GM23338 (cell line): ENCODE measurements at regions not wholly inside any gene's neighbourhood (a gene's known extent, or its start where the extent isn't known, plus 50 kb on each side); places are given as distances from the start of the nearest gene placed in this dataset.

Experiments
- ATAC-seq: fragments of 200-7000 bp; cut with Tn5 transposase; 3 replicates; pipeline ENCODE4 v1.9.1; 2020
- DNase-seq: peaks from one replicate; pipeline ENCODE4 v3.0.0-alpha.2; 2015; ENCODE audit warnings: low spot score
- H2AFZ ChIP-seq: fragments of 200-600 bp; sonication (generic); 2 replicates; pipeline ENCODE4 v1.8.0; 2016; ENCODE audit warnings: antibody characterized with exemption, mild to moderate bottlenecking, moderate library complexity
- H3F3A ChIP-seq: fragments of 200-600 bp; sonication (generic); replicated peaks from 2 replicates; pipeline ENCODE4 v1.8.0; 2017; ENCODE audit warnings: antibody characterized with exemption, mixed run types, low read depth
- H3K27ac ChIP-seq: fragments of 200-600 bp; sonication (generic); 2 replicates; pipeline ENCODE4 v1.6.1; 2016; ENCODE audit warnings: low read depth
- H3K27me3 ChIP-seq: fragments of 200-600 bp; sonication (generic); 2 replicates; pipeline ENCODE4 v1.8.0; 2016; ENCODE audit warnings: mild to moderate bottlenecking, mixed run types, moderate library complexity; ENCODE audit not compliant: insufficient read depth
- H3K36me3 ChIP-seq: fragments of 200-600 bp; sonication (generic); 2 replicates; pipeline ENCODE4 v1.8.0; 2016; ENCODE audit warnings: mild to moderate bottlenecking; ENCODE audit not compliant: insufficient read depth
- H3K4me1 ChIP-seq: fragments of 200-600 bp; sonication (generic); 2 replicates; pipeline ENCODE4 v1.8.0; 2016; ENCODE audit warnings: mild to moderate bottlenecking, moderate library complexity; ENCODE audit not compliant: insufficient read depth
- H3K4me2 ChIP-seq: fragments of 200-600 bp; sonication (generic); 2 replicates; pipeline ENCODE4 v1.7.1; 2017; ENCODE audit warnings: mixed run types
- H3K4me3 ChIP-seq: fragments of 200-600 bp; sonication (generic); 2 replicates; pipeline ENCODE4 v1.6.1; 2016; ENCODE audit warnings: mixed run types
- H3K79me2 ChIP-seq: fragments of 200-600 bp; sonication (generic); replicated peaks from 2 replicates; pipeline ENCODE4 v1.8.0; 2017; ENCODE audit warnings: mild to moderate bottlenecking; ENCODE audit not compliant: insufficient read depth
- H3K9me2 ChIP-seq: fragments of 200-600 bp; sonication (generic); 2 replicates; pipeline ENCODE4 v1.8.0; 2017; ENCODE audit not compliant: insufficient read depth
- H4K20me1 ChIP-seq: fragments of 200-600 bp; sonication (generic); replicated peaks from 2 replicates; pipeline ENCODE4 v1.8.0; 2017; ENCODE audit warnings: mild to moderate bottlenecking; ENCODE audit not compliant: insufficient read depth
- H3K27ac Mint-ChIP-seq: 2 replicates; pipeline ENCODE4 v1.8.0; 2020; ENCODE audit warnings: inconsistent platforms, mild to moderate bottlenecking, moderate library complexity, mixed read lengths
- H3K27me3 Mint-ChIP-seq: 3 replicates; pipeline ENCODE4 v1.8.0; 2022; ENCODE audit warnings: low read depth, mild to moderate bottlenecking, moderate library complexity, mixed read lengths, inconsistent platforms; ENCODE audit not compliant: insufficient read depth, poor library complexity
- H3K36me3 Mint-ChIP-seq: 3 replicates; pipeline ENCODE4 v1.8.0; 2021; ENCODE audit warnings: low read depth, mild to moderate bottlenecking, inconsistent platforms, moderate library complexity, mixed read lengths
- H3K4me1 Mint-ChIP-seq: 3 replicates; pipeline ENCODE4 v1.8.0; 2020; ENCODE audit warnings: mild to moderate bottlenecking, inconsistent platforms, mixed read lengths
- H3K4me3 Mint-ChIP-seq: 3 replicates; pipeline ENCODE4 v1.8.0; 2021; ENCODE audit warnings: moderate library complexity, mild to moderate bottlenecking, inconsistent platforms, mixed read lengths
- H3K9me3 Mint-ChIP-seq: 3 replicates; pipeline ENCODE4 v1.8.0; 2020; ENCODE audit warnings: moderate library complexity, mild to moderate bottlenecking, inconsistent platforms, mixed read lengths
- CTCF ChIP-seq, 2 experiments: fragments of 200-600 bp in 1 of 2; sonication (generic) in 1 of 2; conservative IDR thresholded peaks; 2 replicates each; pipeline versions ENCODE4 v1.5.1 to v1.6.1; 2016 to 2017; ENCODE audit warnings: antibody characterized with exemption in 2 of 2, low read depth in 2 of 2, mild to moderate bottlenecking in 2 of 2, moderate library complexity in 1 of 2
- EZH2phosphoT487 ChIP-seq: fragments of 200-600 bp; sonication (generic); IDR thresholded peaks from one replicate; pipeline ENCODE4 v1.8.1; 2018; ENCODE audit warnings: antibody characterized with exemption; ENCODE audit not compliant: unreplicated experiment
- NANOG ChIP-seq: IDR thresholded peaks from 2 replicates; pipeline ENCODE4 v1.6.1; 2016; ENCODE audit warnings: antibody characterized with exemption, borderline replicate concordance
- POLR2AphosphoS5 ChIP-seq: IDR thresholded peaks from 2 replicates; pipeline ENCODE4 v1.6.1; 2016; ENCODE audit warnings: antibody characterized with exemption, low read depth
- STAT1 ChIP-seq: IDR thresholded peaks from one replicate; pipeline ENCODE4 v1.6.1; 2016; ENCODE audit warnings: antibody characterized with exemption; ENCODE audit not compliant: unreplicated experiment
- ZNF462 ChIP-seq: fragments of 250-450 bp; sonication (Bioruptor Pico); IDR thresholded peaks from 2 replicates; pipeline ENCODE4 v1.5.0; 2020; ENCODE audit warnings: mild to moderate bottlenecking, moderate library complexity

- Histone ChIP-seq H3K9me2 (no peaks in the 10 kb centered on the region; the same call in 1 of the 2 replicates), H3K4me3 (no peak overlapping the region), H3K4me1 (no peaks in the 10 kb centered on the region; the same call in 1 of the 2 replicates), H4K20me1 (no peaks in the 10 kb centered on the region), H2AFZ (no peak overlapping the region), H3K79me2 (no peaks in the 10 kb centered on the region), H3K27me3 (no peaks in the 10 kb centered on the region), H3K27ac (no peak overlapping the region), H3K36me3 (no peaks in the 10 kb centered on the region), H3K4me2 (no peak overlapping the region), H3F3A (no peaks in the 10 kb centered on the region)
- no peak overlapping the region for H3K4me3 Mint-ChIP-seq
- no peaks in the 10 kb centered on the region for H3K27me3 Mint-ChIP-seq
- DNase-seq (no peak), ATAC-seq (no peak)
- no peaks in the 10 kb centered on the region; the same call in 2 of the 3 replicates for H3K4me1 Mint-ChIP-seq
- TF ChIP-seq CTCF (conservative IDR thresholded peaks at IDR 0.05; ENCODE audit: low read depth in 2 of 2): no peak
- no peak for TF ChIP-seq POLR2AphosphoS5
- no peak for TF ChIP-seq ZNF462 (CRISPR knock-in tag)
- no peak for TF ChIP-seq NANOG
- TF ChIP-seq STAT1: no peak
- TF ChIP-seq EZH2phosphoT487: no peak
- no peaks in the 10 kb centered on the region for H3K36me3 Mint-ChIP-seq
- H3K27ac Mint-ChIP-seq: no peak overlapping the region
- H3K9me3 Mint-ChIP-seq: no peaks in the 10 kb centered on the region
Observed at GRCh38 chr1:55560266-55560665, 345.1 kb upstream of the USP24 start.
